ENCODE measurements at regions not wholly inside any gene's neighbourhood (a gene's known extent, or its start where the extent isn't known, plus 50 kb on each side); places are given as distances from the start of the nearest gene placed in this dataset.

DNA sequence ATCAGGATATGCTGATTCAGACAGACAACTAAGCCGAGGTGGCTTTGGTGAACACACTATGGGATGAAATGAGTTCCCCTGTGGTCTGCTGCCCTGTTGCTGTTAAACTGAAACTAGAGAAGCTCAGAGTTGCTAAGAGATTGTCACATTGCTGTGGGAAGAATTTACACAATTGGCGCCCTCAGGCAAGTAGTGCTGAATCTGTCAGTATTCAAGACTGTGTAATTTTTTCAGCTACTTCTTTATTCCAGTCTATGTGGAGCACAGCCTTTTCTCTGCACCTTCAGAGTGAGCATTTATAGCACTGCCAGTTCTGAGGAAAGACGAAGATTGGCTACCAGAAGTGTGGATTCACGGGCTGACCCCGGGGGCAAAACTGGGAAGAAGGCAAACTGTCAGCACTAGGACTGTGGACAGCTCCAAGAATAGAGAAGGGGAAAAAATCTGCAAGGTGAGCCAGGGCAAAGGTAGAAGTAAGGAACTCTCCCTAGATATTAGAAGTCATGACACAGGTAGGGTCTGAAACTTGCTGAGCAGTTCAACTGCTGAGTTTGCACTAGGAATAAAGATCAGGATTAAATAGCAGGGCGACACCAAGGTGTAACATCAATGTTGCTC is 218.8 kb upstream of the TMPO start:
- DNase-seq: no peak

DNA sequence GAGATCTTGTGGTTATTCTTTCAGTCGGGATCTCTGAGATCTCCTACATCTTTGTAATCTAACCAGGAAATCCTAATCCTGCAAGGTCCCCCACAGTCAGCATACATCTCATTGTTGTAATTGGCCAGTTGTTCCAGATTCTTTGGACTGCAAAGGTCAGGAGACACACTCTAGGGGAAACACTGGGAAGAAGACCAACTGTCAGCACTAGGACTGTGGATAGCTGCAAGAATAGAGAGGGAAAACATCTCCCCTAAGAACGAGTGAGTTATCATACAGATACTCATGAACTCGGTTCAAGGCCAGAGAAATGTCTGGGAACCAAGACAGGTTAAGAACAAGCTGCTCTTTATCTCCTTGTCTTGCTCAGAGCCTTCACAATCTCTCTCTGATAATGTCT is 217.9 kb upstream of the TMPO start:
- DNase-seq: no peak

GRCh38 chr12:98308141-98308540 is 207.2 kb upstream of the TMPO start:
- DNase-seq: no peak

DNA sequence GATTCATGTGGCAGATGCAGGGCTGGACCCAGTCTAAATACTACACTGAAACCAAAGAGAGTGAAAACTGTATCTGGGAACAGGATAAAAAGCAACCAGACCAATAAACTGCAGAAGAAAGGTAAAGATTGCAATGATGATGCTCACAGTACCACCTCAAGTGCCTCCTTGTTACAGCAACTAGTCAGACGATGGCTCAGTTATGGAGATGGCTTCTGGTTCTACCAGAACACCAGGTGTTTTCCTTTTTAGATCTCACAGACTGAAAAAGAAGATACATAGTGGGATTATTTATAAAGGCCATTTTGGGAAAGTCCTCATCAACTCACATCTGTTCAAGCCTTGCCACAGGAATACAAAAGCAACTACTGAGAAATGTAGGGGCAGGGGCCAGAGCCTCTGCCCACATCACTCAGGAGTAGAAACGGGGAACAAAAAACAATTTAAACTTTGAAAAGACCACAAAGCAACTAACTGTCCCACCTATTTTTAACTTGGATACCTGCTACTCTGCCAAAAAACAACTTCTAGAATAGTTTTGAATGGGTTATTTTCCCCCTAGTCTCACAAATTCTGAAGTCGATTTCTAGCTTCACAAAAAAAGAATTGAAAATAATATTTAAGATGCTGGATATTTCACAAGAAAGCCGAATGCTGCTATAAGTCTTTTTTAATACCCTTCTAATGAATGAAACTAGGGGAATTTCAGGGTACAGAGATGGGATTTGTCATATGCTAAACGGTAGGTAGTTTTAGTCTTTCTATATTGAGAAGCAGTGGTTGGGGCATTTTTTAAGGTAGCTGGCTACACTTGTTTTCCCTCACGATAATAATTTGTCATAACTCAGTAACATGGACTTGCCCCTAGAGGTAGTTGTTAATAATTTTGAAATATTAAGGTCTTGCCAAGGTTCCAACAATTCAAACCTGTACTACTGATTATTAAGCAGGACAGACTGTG is 197.2 kb upstream of the TMPO start:
- DNase-seq: no peak

- DNase-seq: no peak
These were observed 195.5 kb upstream of the TMPO start for GRCh38 chr12:98319716-98320425.

DNA sequence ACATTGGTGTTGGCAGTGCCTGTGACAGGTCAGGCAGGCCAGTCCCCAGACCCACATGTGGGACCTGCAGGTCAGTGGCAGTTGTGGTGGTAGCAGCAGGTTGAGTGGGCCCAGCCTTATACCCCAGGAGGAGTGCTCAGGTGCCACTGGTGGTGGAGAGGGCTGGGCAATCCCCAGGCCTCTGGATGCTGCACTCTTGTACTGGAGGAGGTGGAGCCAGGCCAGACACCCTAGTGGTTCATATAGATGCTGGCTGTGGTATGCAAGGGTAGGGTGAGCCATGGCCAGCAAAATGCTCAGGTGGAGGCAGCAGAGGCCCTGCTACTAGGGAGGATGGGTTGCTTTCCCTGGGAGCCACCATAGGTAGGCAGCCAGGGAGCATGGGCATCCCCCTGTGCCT is 190.4 kb upstream of the TMPO start:
- no peak for DNase-seq

DNA sequence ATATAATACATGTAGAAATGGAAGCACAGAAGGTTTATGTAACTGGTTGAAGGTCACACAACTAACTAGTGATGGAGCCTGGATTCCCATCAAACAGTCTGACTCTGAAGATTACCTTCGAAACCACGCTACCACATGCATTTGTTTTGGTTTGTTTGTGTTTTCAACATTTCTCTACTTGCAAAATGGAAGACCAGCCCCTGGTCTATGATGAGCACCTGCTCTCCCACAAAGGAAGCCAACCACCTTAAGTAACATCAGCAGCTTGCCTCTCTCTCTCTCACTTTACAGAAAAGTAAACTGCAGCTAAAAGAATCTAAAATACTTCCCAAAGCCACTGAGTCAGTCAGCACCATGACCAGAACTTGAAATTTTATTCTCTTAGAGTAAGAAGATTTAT is 186.9 kb upstream of the TMPO start:
- no peak for DNase-seq

GRCh38 chr12:98329589-98329988 is 185.8 kb upstream of the TMPO start:
- DNase-seq: no peak

DNA sequence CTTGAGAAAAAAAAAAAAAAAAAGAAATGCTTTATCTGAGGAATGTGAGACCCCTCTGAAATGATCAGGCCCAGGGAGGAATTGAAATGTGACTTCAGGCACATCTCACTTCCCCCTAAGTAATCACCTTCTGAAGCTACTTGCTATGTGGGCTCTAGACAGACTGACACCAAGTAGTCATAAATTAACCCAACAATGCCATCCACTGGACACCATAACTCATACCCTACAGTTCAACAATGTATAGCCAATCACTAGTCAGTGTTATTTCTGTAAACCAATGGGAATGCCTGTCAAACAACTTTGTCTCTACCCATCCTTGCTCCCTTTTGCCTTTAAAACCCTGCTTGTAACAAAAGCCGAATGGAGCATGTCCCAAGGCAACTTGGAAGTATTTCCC is 182.7 kb upstream of the TMPO start:
- DNase-seq: no peak

DNA sequence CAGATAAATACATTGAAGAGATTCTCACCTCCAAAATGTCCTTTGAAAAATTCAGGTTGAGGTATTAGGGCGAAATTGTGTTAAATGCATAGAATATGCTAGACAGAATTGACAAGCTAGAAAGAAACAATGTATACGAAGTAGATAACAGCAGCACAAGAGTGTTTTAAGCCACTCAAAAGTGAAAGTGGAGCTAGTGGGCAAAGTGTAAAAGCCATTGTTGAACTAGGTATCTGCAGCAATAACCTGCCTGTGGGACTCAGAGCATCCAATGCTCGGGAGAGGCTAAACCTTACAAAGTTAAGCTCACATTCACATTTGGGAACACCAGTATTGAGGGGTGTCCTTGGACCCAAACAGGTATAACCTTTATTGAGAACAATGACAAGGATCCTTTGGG is 180.6 kb upstream of the TMPO start:
- no peak for DNase-seq

- no peak for DNase-seq
These were observed 174.4 kb upstream of the TMPO start for GRCh38 chr12:98341026-98341425.

GRCh38 chr12:98341732-98342131 is 173.7 kb upstream of the TMPO start:
- no peak for DNase-seq

GRCh38 chr12:98343002-98343567 is 172.3 kb upstream of the TMPO start:
- DNase-seq: no peak

GRCh38 chr12:98344046-98344930 is 171.1 kb upstream of the TMPO start:
- no peak for DNase-seq

DNA sequence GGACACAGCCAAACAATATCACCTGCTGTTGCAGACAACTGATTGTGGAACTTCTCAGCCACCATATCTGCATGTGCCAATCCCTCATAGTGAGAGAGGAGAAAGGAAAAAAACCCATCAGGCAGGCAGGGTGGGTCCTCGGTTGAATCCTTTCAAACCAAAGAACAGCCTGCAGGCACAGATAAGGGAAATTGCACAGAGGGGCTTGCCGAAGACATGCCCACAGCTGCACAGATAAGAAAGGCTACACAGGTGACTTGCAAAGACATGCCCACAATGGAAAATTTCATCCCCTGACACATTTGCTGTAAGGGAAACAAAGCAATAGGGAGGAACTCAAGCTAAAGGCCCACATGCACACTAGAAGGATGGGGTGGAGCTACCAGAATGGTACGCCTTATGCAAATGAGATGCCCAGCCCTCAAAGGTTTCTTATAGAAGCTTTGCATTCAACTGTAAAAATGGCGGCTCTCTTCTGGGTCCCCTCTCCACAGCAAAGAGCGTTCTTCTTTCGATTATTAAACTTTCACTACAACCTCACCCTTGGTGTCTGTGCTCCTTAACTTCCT is 170.0 kb upstream of the TMPO start:
- no peak for DNase-seq

DNA sequence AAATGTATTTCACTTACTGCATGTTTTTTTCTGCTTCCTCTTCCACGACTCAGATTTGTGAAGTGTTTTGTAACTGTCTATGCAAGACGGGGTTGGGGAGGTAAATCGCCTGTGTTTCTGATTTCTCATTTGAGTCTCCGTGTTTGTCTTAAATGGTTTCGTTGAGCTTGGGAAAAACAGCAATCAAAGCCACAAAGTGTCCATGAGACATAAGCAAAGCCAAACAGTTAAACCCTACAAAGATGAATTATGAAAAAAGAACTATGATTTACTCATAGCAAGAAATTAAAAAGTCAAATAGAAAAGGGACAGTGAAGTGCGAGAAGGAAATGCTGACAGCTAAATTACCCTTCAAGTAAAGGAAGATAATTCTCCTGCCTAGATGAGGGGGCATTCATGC is 164.3 kb upstream of the TMPO start:
- DNase-seq: no peak

- DNase-seq: no peak
These were observed 163.6 kb upstream of the TMPO start for GRCh38 chr12:98351784-98352183.

DNA sequence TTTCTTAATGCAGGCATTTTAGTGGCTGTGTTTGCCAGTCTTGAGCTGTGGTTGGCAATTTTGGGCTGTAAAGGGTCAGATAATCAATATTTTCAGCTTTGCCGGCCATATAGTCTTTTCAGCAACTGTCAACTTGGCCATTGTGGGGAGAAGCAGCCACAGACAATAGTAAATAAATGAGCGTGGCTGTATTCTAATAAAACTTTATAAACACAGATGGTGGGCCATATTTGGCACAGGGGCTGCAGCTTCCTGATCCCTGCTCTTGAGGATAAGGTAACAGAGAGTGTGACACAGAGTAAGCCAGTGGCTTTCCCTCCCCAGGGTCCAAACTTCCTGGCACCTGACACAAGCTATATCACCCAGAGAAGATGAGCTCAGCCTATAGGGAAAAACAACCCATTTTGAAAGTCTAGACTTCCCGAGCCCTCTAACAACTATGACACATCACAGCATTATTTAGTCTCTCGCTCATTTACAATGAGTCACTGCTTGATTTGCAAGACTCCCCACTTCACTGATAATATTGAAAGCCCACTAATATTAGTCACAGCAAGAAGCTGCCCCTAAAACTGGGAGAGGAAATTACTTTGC is 163.1 kb upstream of the TMPO start:
- no peak for DNase-seq

DNA sequence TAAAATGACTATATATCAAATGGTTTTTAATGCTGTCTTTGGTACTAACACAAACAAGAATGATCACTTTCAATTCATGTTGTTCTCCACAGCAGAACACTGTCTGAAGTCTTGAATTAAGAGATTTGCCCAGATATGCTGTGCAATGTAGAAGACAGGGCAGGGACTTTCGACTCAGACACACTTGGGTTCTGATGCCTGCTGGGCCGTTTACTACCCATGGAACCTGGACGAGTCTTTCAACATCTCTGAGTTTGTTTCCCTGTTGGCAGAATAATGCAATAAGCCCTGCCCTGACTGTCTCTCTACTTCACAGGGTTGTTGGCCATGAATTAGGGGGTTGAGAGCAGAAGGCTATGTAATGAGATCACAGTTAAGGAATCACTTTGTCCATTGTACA is 162.6 kb upstream of the TMPO start:
- no peak for DNase-seq

DNA sequence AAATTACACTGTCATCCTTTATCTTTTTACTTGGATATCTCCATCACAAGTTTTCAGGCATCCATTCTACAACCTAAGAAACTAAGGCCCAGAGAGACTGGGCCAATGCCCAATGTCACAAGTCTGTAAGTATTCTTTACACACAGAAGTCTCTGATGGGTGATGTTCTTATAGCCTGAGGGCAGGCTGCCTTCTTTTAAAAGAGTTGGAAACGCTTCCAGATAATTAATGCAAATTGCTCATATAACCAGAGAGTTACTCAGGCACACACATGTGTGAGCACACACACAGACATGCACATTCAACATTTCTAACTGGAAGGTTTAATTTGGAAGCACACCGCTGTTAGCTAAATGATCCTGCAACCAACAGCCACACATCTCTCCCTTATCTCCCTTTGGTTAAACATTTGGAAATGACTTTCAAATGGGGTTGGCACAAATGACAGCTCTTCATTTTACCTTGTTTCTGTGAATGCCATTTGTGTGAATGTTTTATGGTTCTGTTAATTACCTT is 160.8 kb upstream of the TMPO start:
- DNase-seq: no peak

DNA sequence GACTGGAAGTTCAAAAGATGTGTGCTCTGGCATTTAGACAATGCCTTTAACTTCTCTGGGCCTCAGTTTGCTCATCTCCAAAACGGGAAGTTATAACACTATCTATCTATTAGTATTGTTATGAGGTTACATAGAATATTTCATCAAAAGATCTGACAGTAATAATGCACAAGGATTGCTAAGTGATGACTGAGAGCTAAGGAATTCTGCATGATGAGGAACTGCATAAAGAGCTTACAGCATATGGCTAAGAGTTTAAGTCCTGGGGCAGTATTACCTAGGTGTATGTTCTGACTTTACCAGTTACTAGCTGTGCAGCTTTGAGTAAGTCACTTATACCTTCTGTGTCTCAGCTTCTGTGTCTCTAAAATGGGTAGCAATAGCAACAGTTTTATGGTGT is 160.1 kb upstream of the TMPO start:
- no peak for DNase-seq
